ENCODE measurements at regions not wholly inside any gene's neighbourhood (a gene's known extent, or its start where the extent isn't known, plus 50 kb on each side); places are given as distances from the start of the nearest gene placed in this dataset.

GRCh38 chr3:6697285-6697684, 163.6 kb upstream of the GRM7 start:
- TF ChIP-seq CTCF (IDR thresholded peaks at IDR 0.05) = no peak
- no peak for TF ChIP-seq POLR2A (IDR thresholded peaks at IDR 0.05)
